Activated CD8-positive, alpha-beta memory T cell treated with anti-CD3 and anti-CD28 coated beads for 4 hours (primary cell): ENCODE measurements at regions not wholly inside any gene's neighbourhood (a gene's known extent, or its start where the extent isn't known, plus 50 kb on each side); places are given as distances from the start of the nearest gene placed in this dataset.

Experiments
- DNase-seq, 2 donors: peaks; one replicate each; pipeline ENCODE4 v3.0.0-alpha.2; 2020; ENCODE audit warnings: low read depth in 2 of 2

DNA sequence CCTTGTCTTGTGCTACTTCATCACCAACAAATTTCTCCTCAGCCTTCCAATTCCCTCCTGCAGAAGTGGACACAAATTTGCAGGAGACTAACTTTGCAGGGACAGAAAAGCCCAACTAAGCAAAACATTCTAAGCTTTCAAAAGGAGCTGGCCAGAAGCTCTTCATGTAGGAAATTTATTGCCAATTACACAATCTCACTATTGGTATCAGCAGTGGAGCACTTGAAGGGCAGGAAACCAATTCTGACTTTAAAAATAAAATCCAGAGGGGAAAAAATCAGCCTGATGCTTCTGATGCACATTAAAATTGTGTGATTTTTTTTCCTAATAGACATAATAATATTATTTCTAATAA is 193.3 kb downstream of the LY86 start:
- no peak for DNase-seq

DNA sequence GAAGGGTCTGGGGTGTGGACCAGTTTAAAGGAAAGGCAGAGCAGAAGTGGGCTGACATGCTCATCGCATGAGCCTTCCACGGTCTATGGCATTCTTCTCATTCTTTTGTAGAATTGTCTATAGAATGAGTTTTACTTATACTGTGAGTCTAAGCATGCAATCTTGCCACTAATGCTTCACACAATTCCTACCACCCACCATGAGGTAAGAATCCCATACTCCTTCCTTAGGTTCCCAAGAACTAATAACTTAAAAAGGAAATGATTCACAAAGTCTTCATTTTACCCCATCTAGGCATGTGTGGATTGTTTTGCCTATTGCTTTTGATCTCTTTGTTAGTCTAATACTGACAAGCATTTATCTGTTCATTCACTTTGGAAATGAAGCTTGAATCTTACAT is 195.2 kb downstream of the LY86 start:
- no peak for DNase-seq

DNA sequence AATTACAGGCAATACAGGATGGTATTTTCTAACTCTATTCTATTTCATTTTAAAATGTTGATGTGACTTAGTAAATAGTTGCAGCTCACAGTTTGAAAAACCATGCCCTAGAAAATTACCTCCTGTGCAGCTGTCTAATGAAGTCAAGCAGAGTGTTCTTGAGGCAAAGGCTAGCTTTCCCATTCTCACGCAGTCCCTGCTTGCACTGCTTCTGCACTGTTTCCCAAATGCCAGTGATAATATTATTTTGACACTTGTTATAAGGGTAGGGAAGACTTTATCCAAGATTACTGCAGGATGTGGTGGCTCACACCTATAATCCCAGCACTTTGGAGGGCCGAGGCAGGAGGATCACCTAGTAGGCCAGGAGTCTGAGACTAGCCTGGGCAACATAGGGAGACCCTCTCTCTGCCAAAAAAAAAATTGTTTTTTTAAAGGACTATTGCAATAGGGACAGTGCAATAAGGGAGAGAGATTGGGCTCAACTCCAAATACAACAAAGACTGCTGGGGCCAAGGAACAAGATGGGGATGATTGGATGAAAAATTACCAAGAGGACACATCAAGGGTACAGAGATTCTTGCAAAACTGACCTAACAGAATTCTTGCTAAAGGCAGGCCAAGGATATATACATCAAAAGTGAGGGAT is 196.1 kb downstream of the LY86 start:
- no peak for DNase-seq

DNA sequence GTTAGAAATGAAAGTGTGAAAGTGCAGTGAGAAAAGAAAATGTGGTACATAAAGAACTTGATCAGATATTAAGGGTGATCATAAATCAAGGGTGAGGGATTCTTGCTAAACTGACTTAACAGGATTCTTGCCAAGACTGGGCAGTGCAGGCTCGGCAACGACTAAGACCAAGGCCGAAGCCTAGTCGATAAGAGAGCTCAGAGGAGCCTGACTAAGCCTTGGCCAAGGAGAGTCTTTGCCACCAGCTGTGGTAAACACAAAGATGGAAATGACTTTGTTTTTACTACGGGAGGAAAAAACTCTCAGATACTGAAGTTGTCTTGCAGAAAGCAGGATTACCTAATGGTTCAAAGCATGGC is 196.6 kb downstream of the LY86 start:
- no peak for DNase-seq

DNA sequence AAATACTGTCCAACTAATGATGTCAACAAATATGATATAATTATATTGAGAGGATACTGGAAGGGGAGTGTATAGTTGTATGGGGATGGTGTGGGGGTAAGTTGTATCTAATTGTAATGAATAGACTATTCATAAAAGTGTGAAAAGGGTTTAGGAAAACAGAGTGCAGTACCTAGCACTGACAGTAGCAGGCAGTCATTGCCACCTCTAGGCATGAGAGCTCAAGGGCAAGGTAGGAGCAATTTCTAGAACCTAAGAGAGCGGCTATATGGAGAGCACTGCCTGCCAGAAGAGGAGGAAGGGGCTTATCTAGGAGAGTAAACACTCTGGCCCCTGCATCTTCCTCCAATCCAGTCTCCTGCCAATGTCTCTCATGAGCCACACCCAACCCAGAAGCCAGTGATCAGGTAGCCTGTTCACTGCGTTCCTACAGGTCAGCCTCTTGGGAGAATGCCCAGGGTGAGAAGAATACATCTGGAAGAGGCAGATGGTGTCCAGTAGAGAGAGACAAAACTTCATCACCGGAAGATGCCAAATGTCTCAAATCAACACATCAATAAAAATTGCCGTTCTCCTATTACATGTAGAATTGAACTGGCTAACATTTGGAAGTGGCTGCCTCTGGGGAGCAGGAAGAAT is 200.0 kb downstream of the LY86 start:
- no peak for DNase-seq

DNA sequence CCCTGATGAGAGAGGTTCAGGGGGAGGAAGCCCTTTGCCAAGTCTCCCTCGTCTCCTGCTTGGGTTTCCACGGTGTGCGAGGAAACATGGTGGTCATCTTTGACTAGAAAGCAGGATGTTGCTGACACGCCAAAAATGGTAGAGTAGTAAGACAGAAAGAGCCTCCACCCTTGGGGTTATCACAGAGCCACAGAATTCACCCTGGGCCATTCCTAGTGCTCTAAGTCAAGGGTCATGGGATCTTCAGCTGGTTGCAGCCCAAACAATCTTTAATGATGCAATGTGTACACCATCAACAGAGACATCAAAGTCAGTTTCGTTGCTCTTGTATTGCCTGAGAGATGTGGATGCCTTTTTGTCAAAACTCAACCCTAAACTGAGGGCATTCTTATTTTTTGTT is 201.9 kb downstream of the LY86 start:
- DNase-seq = no peak

DNA sequence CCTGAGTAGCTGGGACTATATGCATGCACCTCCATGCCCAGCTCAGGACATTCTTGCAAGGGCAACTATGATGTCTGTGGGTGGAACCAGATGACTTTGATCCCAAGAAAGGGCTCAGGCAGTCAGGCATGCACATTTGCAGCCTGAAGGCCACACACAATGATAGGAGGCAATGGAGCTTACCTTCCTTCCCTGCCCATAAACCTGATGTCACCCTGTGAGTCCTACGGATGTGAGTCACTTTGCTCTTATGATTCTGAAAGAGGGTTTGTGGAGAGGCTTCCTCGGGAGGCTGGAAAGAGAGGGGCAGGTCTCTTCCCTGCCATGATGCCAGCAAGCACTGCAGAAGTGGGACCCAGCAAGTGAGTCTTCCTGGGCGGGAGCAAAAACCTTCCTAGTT is 202.4 kb downstream of the LY86 start:
- no peak for DNase-seq

DNA sequence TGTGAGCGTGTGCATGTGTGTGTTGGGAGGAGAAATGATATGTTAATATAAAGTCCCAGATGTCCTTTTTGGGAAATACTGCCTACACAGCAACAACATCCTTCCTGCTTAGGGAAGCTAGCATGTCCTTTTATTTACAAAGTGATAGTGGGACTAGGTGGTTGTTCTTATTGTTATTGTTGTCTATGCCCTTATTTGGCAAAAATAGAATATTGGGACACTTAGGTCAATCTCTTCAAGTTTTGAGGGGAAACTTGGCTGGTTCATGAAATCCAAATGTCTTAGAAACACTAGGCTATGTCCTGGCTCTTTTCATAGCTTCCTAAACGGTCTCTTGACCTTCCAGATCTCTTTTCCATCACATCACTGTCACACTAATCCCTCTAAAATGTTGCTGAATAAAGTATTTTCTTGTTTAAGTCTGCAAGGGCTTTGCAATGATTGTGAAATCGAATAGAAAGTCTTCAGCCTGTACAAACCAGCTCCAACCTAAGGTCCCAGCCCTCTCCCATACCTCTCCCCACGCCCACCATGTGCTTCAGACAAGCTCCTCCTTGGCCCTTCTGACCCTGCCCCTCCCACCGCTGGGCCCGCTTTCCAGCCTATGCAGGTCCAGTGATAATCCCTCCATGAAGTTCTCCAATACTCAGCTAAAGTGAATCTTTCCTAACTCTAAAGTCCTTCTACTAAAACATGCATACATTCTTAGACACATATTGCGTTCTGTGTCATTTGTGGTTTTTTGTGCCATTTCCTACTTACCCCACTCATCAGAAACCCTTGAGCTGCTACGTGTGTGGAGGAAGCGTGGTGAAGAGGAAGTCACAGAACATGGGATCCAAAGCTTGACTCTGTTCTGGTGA is 205.1 kb downstream of the LY86 start:
- DNase-seq = no peak

DNA sequence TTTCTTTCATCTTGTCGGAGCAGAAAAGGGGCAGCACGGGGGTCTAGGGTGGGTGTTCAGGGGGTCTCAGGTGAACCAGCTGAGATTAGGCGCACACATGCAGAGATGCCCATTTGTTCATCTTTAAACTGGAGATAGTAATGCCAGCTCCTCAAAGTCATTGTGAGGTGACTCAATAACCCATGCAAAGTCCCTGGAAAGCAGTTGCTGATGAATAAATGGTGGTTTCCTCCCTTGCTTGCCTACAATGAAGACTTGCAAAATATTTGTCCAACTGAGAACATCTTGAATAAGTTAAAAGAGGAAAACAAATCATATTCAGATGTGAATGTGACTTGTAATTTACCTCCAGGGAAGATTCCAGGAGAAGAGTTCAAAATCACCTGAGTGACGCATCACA is 206.9 kb downstream of the LY86 start:
- DNase-seq = no peak

DNA sequence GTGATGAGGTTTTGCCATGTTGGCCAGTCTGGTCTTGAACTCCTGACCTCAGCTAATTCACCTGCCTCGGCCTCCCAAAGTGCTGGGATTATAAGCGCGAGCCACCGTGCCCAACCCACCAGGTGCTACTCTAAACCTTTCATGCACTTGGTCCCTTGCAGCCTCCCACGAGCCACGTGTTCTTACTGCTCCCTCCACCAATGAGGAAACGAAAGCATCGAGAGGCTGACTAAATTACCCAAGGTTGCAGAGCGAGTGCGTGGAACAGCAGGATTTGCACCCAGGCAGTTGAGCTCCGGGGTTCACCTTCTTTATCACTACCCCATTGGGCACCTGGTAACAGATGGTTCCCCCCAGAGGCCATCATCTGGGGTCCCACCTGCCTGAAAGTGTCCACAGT is 208.3 kb downstream of the LY86 start:
- DNase-seq = no peak

DNA sequence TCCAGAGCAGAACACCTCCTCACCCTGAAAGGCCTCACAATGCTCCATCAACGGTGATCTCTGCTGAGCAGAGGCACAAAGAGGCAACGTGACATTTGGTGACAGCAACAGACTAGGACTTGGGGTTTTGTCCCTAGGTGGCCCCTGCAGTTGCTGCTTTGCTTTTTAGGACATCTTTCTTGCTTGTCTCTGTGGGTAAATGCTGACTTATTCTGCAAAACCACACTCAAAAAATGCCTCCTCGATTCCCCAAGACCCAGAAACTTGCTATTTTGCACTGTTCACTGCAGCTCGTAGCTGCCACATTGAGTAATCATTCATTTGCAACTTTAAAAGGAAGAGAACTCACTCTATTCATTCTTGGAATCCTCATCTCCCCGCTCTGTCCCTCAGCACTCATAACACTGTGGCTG is 209.9 kb downstream of the LY86 start:
- DNase-seq = no peak

DNA sequence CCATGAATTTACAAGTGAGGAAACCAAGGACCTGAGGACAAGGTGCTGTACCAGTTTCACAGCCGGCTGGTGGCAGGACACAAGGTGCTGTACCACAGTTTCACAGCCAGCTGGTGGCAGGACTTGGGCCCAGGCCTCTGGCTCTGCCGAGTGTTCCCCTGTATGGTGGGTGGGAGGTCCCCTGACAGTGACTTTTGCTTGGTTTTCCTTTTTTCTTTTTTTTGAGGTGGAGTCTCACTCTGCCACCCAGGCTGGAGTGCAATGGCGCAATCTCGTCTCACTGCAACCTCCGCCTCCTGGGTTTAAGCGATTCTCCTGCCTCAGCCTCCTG is 212.4 kb downstream of the LY86 start:
- DNase-seq = no peak

DNA sequence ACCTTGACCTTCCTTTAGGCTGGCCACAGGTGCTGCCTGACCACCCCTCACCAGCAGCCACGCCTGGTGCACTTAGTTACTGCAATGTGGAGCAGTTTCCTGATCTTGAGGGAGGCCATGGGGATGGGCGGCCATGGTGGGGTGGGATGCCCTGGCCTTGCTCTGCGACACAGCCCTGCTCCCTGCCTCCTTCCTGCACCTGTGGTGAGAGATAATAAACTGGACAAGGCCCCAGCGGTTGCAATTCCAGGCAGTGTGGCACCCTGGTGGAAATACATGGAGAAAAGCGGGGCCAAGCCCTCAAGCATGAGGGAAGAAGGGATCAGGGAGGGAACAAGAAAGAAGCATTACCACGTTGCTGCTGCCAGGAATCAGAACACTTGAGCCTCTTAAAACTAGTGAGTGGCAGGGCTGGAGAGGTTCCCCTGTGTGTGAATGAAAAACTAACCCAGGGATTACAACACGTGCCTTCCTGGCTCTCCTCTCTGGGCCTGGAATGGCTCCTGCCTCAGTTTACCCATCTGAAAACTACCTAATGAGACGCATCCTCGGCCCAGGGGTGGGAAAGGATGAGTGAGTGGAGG is 213.2 kb downstream of the LY86 start:
- no peak for DNase-seq

DNA sequence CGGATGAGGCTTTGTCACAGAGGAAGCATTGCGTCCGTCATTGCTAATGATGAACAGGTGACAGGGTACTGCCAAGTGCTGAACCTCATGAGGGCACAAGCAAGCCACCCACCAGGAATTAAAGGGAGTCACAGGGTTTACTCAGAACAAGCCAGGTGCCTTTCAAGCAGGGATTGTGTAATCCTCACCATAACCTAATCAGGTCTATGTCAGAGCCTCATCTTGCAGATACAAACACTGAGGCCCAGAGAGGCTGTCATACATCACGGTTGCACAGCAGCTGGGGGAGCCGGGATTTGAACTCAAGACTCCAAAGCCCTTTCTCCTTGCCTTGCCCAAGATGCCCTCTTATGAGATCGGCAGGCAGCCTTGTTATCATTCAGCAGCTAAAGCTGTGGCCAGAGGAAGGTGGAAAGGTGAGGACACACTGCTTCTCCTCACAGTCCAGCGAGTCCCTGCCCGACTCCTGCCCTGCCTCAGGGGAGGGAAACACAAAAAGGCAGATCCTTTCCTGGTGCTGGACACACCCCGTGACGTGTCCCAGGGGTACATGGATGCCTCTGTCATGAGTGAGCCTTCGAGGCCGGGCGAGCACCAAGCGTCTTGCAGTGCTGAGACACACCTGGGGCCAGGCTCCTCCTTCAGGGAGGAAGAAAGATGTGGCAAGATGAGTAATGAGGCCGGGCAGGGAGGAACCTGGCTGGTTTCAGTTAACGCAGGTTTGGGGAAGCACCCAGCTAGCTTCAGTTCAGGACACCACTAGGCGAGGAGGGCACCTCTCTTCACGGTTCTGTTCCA is 214.9 kb downstream of the LY86 start:
- DNase-seq = no peak

DNA sequence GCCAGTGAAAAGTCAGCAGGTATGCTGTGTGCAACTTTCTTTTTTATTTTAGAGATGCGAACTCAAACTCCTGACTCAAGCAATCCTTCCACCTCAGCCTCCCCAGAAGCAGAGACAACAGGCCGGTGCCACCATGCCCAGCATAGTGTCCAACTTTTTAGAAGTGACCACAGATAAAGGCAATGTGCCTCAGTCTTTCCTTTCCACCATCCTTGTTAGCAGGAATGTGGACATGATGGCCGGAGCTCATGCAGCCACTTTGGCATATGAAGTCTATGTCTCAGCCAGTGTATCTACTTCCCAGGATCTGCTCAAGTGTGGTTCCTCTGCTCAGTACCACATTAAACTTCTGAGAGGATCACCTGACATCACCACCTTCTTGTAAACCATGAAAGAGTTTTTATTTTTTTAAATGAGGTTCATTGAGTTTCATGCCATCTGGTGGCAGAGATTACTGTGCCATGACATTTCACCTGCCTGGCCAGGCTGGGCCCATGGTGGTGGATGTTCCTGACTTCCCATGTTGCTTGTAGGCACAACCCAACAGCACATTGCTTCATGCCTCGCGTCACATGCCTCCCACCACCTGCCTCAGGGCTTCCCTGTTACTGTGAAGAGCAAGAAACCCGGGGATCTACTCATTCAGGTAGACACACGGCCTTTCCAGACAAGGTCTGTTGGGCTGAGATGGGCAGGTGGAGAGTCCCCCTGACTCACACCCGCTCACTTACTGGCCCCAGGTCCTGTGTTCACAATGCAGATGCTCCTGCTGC is 216.5 kb downstream of the LY86 start:
- no peak for DNase-seq

DNA sequence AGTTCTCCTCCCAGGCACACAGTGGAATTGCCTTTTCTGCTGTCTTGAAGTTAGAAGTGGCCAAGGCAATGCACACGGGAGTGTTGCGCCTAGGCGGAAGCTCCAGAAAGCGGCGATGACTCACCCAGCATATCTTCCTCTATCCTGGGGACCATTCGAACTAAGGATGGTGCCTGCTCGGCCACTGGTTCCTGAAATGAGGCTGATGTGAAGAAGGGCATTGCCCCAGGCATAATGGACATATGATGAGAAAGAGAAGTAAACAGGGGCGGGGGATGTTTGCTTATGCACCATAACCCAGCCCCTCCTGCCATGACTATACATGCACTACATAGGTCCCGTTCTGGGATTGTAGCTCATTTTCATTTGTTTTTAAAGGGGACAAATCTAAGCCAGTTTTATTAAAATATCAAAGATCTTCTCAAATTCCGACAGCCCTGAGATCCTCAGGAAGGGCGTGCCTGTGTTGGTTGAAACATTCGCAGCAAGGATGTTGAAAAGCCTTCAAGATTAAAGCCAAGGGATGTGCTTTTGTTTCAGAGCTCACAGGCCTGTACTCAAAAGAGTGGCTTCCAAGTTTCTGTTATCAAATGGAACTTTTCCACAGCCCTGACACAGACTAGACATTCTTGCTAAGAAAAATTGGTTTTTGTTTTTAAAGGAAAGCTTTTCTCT is 218.5 kb downstream of the LY86 start:
- no peak for DNase-seq

DNA sequence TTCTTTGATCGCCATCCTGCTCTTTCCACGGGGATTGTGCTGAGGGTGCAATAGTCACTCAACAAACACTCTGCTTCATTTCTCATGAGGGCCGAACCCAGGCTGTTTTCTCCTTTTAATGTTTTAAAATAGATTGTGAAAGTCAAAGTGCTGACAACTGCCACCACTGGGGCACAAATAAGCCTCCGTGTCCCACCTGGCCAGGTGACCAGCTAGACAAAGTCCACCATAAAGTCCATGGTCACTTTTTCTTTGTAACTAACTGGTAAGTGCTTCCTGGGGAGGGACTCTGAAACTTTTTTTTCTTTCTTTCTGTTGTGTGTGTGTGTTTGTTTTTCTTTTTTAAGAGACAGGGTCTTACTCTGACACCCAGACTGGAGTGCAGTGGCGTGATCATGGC is 219.8 kb downstream of the LY86 start:
- DNase-seq = no peak

DNA sequence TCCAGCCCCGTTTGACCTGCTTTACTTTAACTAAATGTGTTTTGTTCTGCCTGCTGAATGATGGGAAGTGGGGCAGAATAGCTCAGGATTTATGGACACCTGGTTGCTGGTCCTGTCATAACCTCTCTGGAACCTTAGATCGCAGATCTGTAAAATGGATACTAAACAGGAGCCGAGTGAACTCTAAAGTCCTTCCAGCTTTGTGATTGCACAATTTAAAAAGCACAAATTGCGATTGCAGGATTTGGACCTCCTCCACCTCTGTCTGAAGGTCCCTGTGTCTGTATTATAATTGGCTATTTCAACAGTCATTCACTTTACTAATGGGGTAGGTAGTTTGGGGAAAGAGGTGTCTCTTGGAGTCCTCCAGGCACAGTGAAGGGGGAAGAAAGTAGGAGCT is 220.4 kb downstream of the LY86 start:
- no peak for DNase-seq

DNA sequence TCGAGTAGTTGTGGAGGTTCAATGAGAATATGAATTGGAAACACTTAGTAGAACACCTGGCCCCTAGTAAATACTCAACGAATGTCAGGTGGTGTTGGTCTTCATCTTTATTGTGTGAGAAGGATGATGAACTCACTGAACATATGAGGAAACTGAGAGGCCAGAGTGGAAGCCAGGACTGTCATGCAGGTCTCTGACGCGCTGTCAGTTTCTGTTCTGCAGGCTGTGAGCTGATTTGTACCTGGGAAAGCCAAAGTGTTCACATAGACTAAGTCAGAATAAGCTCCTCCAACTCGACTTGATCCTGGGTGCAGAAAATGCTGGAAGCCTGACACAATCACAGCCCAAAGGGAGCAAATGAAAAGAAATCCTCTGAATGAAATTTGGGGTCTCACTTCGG is 222.2 kb downstream of the LY86 start:
- DNase-seq = no peak

DNA sequence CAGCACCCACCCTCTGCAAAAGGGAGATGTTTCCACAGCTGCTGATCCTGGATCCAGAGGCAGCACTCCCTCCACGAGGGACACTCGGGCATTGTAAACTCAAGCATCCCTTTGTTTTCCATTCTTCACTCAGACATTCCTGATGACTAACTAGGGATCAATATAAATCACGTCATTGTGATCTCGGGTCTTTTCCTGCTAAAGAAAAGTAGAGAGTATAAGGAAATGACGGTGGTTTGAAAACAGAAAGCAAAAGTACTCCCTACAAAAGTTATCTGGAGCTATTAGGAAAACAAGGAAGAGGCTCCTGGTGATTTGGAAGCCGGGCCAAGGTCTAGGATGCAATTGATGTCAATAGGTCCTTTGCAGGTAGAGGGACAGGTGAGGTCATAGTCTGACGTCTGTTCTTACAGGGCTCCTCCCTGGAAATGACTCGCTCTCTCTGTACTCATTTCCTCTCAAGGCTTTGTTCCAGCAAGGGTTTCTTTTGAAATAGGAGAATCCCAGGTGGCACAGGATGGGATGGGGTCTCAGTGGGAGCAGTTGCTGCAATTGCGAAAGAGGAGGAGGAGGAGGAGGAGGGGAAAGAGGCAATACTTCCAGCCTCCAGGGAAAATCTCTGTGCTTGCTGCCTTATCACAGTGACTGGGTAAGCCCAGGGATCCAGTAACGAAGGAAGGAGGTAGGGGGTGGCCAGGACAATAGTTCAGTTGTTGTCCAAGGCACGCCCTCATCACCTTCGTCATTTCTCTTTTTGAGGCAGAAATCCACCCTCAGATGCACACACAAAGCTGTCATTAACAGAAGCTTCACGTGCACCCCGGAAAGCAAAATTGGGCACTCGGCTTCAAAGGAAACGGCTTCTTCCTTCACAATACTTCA is 222.8 kb downstream of the LY86 start:
- DNase-seq = no peak
